A673 (cell line): ENCODE measurements at regions not wholly inside any gene's neighbourhood (a gene's known extent, or its start where the extent isn't known, plus 50 kb on each side); places are given as distances from the start of the nearest gene placed in this dataset.

ENCODE experiments used
- CTCF ChIP-seq: fragments of 300-800, 200-600 bp; sonication (generic); conservative IDR thresholded peaks from 2 replicates; pipeline ENCODE4 v1.5.1; 2017; ENCODE audit warnings: low read depth, mild to moderate bottlenecking, antibody characterized with exemption, low read length, moderate library complexity, mixed read lengths
- EZH2 ChIP-seq: fragments of 200-600 bp; sonication (generic); IDR thresholded peaks from 2 replicates; pipeline ENCODE4 v1.6.1; 2017; ENCODE audit warnings: borderline replicate concordance, low read depth, mild to moderate bottlenecking, mixed read lengths, antibody characterized with exemption, low read length; ENCODE audit not compliant: poor library complexity, severe bottlenecking

GRCh38 chr3:31462050-31462569 is 70.6 kb upstream of the STT3B start:
- TF ChIP-seq CTCF, result no peak
- TF ChIP-seq EZH2, result no peak
